Right atrium auricular region (tissue), 2 donors: ENCODE measurements at regions not wholly inside any gene's neighbourhood (a gene's known extent, or its start where the extent isn't known, plus 50 kb on each side); places are given as distances from the start of the nearest gene placed in this dataset.
A peak's percentile ranks its signal among the peaks of the same experiment; 100 is the strongest.

Source experiments
- DNase-seq: peaks from one replicate; pipeline ENCODE4 v3.0.0-alpha.2; 2019; ENCODE audit warnings: low spot score
- H3K27ac ChIP-seq, 2 donors: fragments of 200-600 bp; sonication (generic); 1 replicate in 1 of 2; 2 replicates in 1 of 2; pipeline ENCODE4 v1.5.1; 2016 to 2019
- H3K27me3 ChIP-seq, 2 donors: fragments of 200-600 bp; sonication (generic); one replicate each; pipeline versions ENCODE4 v1.5.1 to v1.6.0; 2017 to 2019
- H3K36me3 ChIP-seq: fragments of 200-600 bp; sonication (generic); one replicate; pipeline ENCODE4 v1.5.1; 2016
- H3K4me1 ChIP-seq, 2 donors: fragments of 200-600 bp; sonication (generic); one replicate each; pipeline versions ENCODE4 v1.5.1 to v1.6.0; 2017 to 2019
- H3K4me3 ChIP-seq, 2 donors: fragments of 200-600 bp; sonication (generic); 1 replicate in 1 of 2; 2 replicates in 1 of 2; pipeline ENCODE4 v1.5.1; 2017 to 2019; ENCODE audit warnings: mild to moderate bottlenecking in 1 of 2, moderate library complexity in 1 of 2
- H3K9me3 ChIP-seq, 2 donors: fragments of 200-600 bp; sonication (generic); one replicate each; pipeline ENCODE4 v1.5.1; 2019
- CTCF ChIP-seq, 2 donors: fragments of 200-600 bp; sonication (generic); IDR thresholded peaks; one replicate each; pipeline ENCODE4 v1.5.1; 2019; ENCODE audit warnings: antibody characterized with exemption in 2 of 2

DNA sequence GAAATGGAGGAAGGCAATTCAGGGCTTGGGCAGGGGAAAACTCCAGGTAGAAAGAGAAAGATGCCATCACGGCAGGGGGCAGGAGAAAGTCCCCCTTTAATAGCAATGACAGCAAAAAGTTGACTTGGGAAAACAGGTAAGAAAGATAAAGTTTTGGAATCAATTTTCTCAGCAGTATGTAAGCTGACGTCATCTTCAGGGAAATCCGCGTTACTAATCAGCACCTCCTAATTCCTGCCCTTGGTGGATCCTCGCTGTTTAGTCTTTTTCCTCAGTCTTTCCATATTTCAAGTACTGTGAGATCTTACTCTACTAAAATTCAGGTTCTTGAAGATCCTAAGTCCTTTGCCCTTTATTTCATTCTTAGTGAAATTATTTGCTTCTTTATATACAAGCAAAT, 233.0 kb downstream of the MREG start:
- no peaks in the 10 kb centered on the region for H3K36me3 ChIP-seq
- no peak for DNase-seq
- no peak overlapping the region for H3K27ac ChIP-seq
- H3K4me1 ChIP-seq = peaks cover 0 to 12% of the 10 kb centered on the region in 2 donors
- no peaks in the 10 kb centered on the region for H3K9me3 ChIP-seq
- H3K4me3 ChIP-seq = no peak overlapping the region
- TF ChIP-seq CTCF (IDR thresholded peaks at IDR 0.05) = no peak
- no peaks in the 10 kb centered on the region for H3K27me3 ChIP-seq

- Histone ChIP-seq H3K9me3 (no peaks in the 10 kb centered on the region), H3K4me1 (peaks cover 0 to 12% of the 10 kb centered on the region in 2 donors), H3K27ac (no peak overlapping the region), H3K4me3 (no peak overlapping the region), H3K27me3 (no peaks in the 10 kb centered on the region), H3K36me3 (no peaks in the 10 kb centered on the region)
- no peak for TF ChIP-seq CTCF (IDR thresholded peaks at IDR 0.05)
- no peak for DNase-seq
Observed at GRCh38 chr2:215779912-215780311, 233.4 kb downstream of the MREG start.

GRCh38 chr2:215777465-215778044, 235.8 kb downstream of the MREG start:
- H3K4me1 ChIP-seq = peaks cover 0 to 8% of the 10 kb centered on the region in 2 donors
- DNase-seq = no peak

DNA sequence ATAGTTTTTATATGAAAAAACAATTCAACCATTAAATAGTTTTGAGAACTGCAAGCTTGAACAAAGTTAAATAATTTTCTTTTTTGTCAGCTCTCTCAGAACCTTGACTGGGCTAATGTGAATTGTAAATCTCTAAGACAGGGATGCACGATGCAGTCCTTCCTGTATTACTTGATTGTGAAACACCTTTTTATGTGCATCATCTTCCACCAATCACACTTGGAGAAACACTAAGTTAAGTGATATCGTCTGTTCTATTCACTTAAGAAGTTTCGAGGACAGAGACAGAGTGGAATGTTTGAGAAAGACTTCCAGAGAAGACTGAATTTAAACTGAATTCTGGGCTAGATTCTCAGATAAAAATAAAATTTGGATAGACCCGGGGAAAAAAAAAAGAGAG, 238.2 kb downstream of the MREG start:
- no peaks in the 10 kb centered on the region for H3K27me3 ChIP-seq
- H3K4me1 ChIP-seq = peaks cover 0 to 10% of the 10 kb centered on the region in 2 donors

More at GRCh38 chr2:215777465-215778044, 235.8 kb downstream of the MREG start:
- Histone ChIP-seq H3K9me3 (no peaks in the 10 kb centered on the region), H3K4me3 (no peak overlapping the region), H3K36me3 (no peaks in the 10 kb centered on the region), H3K27me3 (no peaks in the 10 kb centered on the region), H3K27ac (no peak overlapping the region)
- no peak for TF ChIP-seq CTCF (IDR thresholded peaks at IDR 0.05)

GRCh38 chr2:215773728-215774127, 239.6 kb downstream of the MREG start:
- Histone ChIP-seq H3K27ac (peak overlapping the region in 1 of 2 donors; percentile 9), H3K4me1 (peaks cover 0 to 10% of the 10 kb centered on the region in 2 donors), H3K36me3 (no peaks in the 10 kb centered on the region), H3K4me3 (no peak overlapping the region), H3K27me3 (no peaks in the 10 kb centered on the region), H3K9me3 (no peaks in the 10 kb centered on the region)
- TF ChIP-seq CTCF (IDR thresholded peaks at IDR 0.05) = no peak
- DNase-seq = no peak

More for the DNA sequence above, 238.2 kb downstream of the MREG start:
- no peak overlapping the region for H3K4me3 ChIP-seq
- no peak overlapping the region for H3K27ac ChIP-seq
- no peak for DNase-seq
- no peaks in the 10 kb centered on the region for H3K36me3 ChIP-seq
- no peak for TF ChIP-seq CTCF (IDR thresholded peaks at IDR 0.05)
- no peaks in the 10 kb centered on the region for H3K9me3 ChIP-seq
